HepG2 (cell line): ENCODE measurements at regions not wholly inside any gene's neighbourhood (a gene's known extent, or its start where the extent isn't known, plus 50 kb on each side); places are given as distances from the start of the nearest gene placed in this dataset.

Experiments used
- ATAC-seq: fragments of 200-7000 bp; cut with Tn5 transposase; 3 replicates; pipeline ENCODE4 v1.9.1; 2020; ENCODE audit warnings: mild to moderate bottlenecking, moderate library complexity
- BruUV-seq: library from RNA; stranded (reverse); fragments of 400-500 nt; replicated peaks from 2 replicates; lab custom pipeline; 2021; lab: Mats Ljungman, UMichigan
- CTCF ChIA-PET: fragments of 300-600 bp; formaldehyde crosslinking; extraction: SDS; loops from one replicate; lab custom pipeline; 2021; ENCODE audit warnings: low total read pairs, inconsistent platforms, low intra/inter-chr PET ratio; lab: Yijun Ruan, JAX
- POLR2A ChIA-PET: fragments of 350-600 bp; sonication (Branson Sonifier 250); formaldehyde crosslinking; loops from one replicate; lab custom pipeline; 2020; ENCODE audit warnings: antibody characterized with exemption, inconsistent platforms; lab: Yijun Ruan, JAX
- DNase-seq: peaks from one replicate; pipeline ENCODE4 v3.0.0-alpha.2; 2015; ENCODE audit warnings: low spot score
- FAIRE-seq: peaks from 3 replicates; lab custom pipeline; 2011; peaks lifted over from hg19 to GRCh38; lab: Jason Lieb, UNC
- H2AFZ ChIP-seq: one replicate; pipeline ENCODE4 v1.6.1; 2011; ENCODE audit warnings: low read length, inconsistent platforms
- H3K27ac ChIP-seq: fragments of 300-600 bp; 3 replicates; pipeline ENCODE4 v1.8.0; 2011; ENCODE audit warnings: mixed run types, mild to moderate bottlenecking, mixed read lengths, low read length, inconsistent platforms; ENCODE audit not compliant: insufficient read depth; ENCODE audit errors: extremely low read length
- H3K27me3 ChIP-seq, 2 experiments: fragments of 200-600 bp in 1 of 2; 2 replicates in 1 of 2; 3 replicates in 1 of 2; pipeline versions ENCODE4 v1.6.0 to v1.8.0; 2011; ENCODE audit warnings: low read length in 2 of 2, mild to moderate bottlenecking in 2 of 2, moderate library complexity in 2 of 2, inconsistent platforms in 1 of 2; ENCODE audit not compliant: insufficient read depth in 2 of 2, control insufficient read depth in 1 of 2
- H3K36me3 ChIP-seq, 2 experiments: fragments of 200-600 bp in 1 of 2; replicated peaks in 1 of 2; 2 replicates in 1 of 2; 3 replicates in 1 of 2; pipeline versions ENCODE4 v1.5.1 to v1.8.0; 2011; ENCODE audit warnings: low read length in 2 of 2, inconsistent platforms in 1 of 2; ENCODE audit not compliant: insufficient read depth in 2 of 2, control insufficient read depth in 1 of 2
- H3K4me1 ChIP-seq: 2 replicates; pipeline ENCODE4 v1.5.1; 2012; ENCODE audit warnings: low read length, inconsistent platforms; ENCODE audit not compliant: insufficient read depth
- H3K4me2 ChIP-seq: 2 replicates; pipeline ENCODE4 v1.6.0; 2011; ENCODE audit warnings: low read depth, low read length, inconsistent platforms
- H3K4me3 ChIP-seq, 3 experiments: fragments of 200-600 bp in 1 of 3; sonication (generic), shearing (Covaris generic) in 1 of 3; replicated peaks in 1 of 3; 2 replicates each; pipeline ENCODE4 v1.5.1; 2011 to 2016; ENCODE audit warnings: low read length in 3 of 3, inconsistent platforms in 2 of 3, low read depth in 2 of 3, mild to moderate bottlenecking in 2 of 3, control low read depth in 1 of 3, mixed read lengths in 1 of 3; ENCODE audit not compliant: insufficient read depth in 1 of 3
- H3K79me2 ChIP-seq: one replicate; pipeline ENCODE4 v1.6.1; 2011; ENCODE audit warnings: low read length, inconsistent platforms; ENCODE audit not compliant: insufficient read depth
- H3K9ac ChIP-seq: 2 replicates; pipeline ENCODE4 v1.6.0; 2011; ENCODE audit warnings: mild to moderate bottlenecking, low read depth, low read length, inconsistent platforms; ENCODE audit not compliant: insufficient read depth
- H3K9me3 ChIP-seq: 2 replicates; pipeline ENCODE4 v1.5.1; 2012; ENCODE audit warnings: mild to moderate bottlenecking, low read length
- H4K20me1 ChIP-seq: 2 replicates; pipeline ENCODE4 v1.6.0; 2011; ENCODE audit warnings: inconsistent platforms, mild to moderate bottlenecking, low read length, moderate library complexity; ENCODE audit not compliant: insufficient read depth
- HCFC1 ChIP-seq: fragments of 150-350 bp; IDR thresholded peaks from 2 replicates; pipeline ENCODE4 v1.6.1; 2014; ENCODE audit warnings: low read depth, low read length
- IKZF4 ChIP-seq: sonication (generic); formaldehyde crosslinking; IDR thresholded peaks from 2 replicates; pipeline ENCODE4 v1.5.1; 2020; ENCODE audit warnings: borderline replicate concordance, mild to moderate bottlenecking, low read depth, missing genetic modification reagents; ENCODE audit errors: not compliant biosample characterization
- KLF16 ChIP-seq, 2 experiments: sonication (generic) in 1 of 2; formaldehyde crosslinking in 1 of 2; IDR thresholded peaks; 2 replicates each; pipeline versions ENCODE4 v1.6.1 to v1.8.0; 2016 to 2023; ENCODE audit warnings: missing genetic modification reagents in 2 of 2, missing compliant biosample characterization in 1 of 2
- NCOA5 ChIP-seq: sonication (generic); formaldehyde crosslinking; IDR thresholded peaks from 2 replicates; pipeline ENCODE4 v1.4.0; 2020; ENCODE audit warnings: missing genetic modification reagents
- ZBTB7A ChIP-seq: sonication (generic); formaldehyde crosslinking; IDR thresholded peaks from 2 replicates; pipeline ENCODE4 v1.8.0; 2022; ENCODE audit warnings: mild to moderate bottlenecking, missing genetic modification reagents
- ZSCAN29 ChIP-seq: sonication (generic); formaldehyde crosslinking; conservative IDR thresholded peaks from 2 replicates; pipeline ENCODE4 v1.4.0; 2020; ENCODE audit warnings: mild to moderate bottlenecking, missing genetic modification reagents
- WGBS: methylation state at CpG from one replicate; pipeline ENCODE4 v1.1.6; 2017; ENCODE audit warnings: low lambda C conversion rate; 5-methylcytosine and 5-hydroxymethylcytosine counted together
- in situ Hi-C: cut with HindIII; loops from 2 replicates; pipeline ENCODE4 v1.10.0; 2017; ENCODE audit warnings: low pct_unique_long_range_greater_than_20kb; ENCODE audit not compliant: extremely low pct_ligation_motif_present
- intact Hi-C: fragments of 100-400 bp; cut with micrococcal nuclease; formaldehyde crosslinking; loops from one replicate; pipeline ENCODE4 v1.10.0; 2022; ENCODE audit not compliant: unreplicated experiment
- TF ChIP-seq, protein P1 (sequence below): sonication (generic); formaldehyde crosslinking; IDR thresholded peaks from 2 replicates; pipeline ENCODE4 v1.4.0; 2020; ENCODE audit warnings: missing genetic modification reagents, borderline replicate concordance
- TF ChIP-seq, protein P2 (sequence below): sonication (generic); formaldehyde crosslinking; IDR thresholded peaks from 2 replicates; pipeline ENCODE4 v1.5.0; 2020; ENCODE audit warnings: missing genetic modification reagents, mild to moderate bottlenecking, borderline replicate concordance

DNA sequence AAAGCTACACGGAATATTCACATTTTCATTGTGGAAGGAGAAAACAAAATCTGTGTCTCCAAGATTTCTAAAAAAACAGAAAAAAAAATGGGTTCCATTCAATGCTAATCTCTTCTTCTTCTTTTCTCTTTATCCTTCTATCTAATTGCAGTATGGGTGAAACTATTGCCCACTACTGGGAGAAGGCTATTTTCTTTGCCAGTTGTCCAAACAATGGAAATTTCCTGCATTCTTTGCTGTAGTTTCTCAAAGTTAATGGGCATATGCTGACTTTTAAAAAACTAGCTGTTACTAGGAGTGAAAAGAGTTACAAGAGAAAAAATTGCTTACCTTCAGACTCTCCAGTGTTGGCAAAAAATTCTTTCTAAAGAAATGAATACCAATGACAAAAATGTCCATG, 179.3 kb upstream of the ANKRD28 start:
- Histone ChIP-seq H3K4me3 (no peak overlapping the region), H3K4me2 (no peak overlapping the region), H3K36me3 (no peaks in the 10 kb centered on the region), H3K4me1 (no peaks in the 10 kb centered on the region)
- 0% methylated on average over 1 of the region's 1 CpG for WGBS
- no peak for ATAC-seq
- TF ChIP-seq HCFC1, result no peak
- TF ChIP-seq IKZF4 (CRISPR knock-in tag), result no peak
- no peak for TF ChIP-seq NCOA5 (CRISPR knock-in tag)
- TF ChIP-seq, all 625 proteins: peak for 0
- FAIRE-seq (no peak), DNase-seq (no peak)
- Histone ChIP-seq H3K79me2 (no peaks in the 10 kb centered on the region), H3K27ac (no peak overlapping the region), H3K27me3 (no peaks in the 10 kb centered on the region), H4K20me1 (no peaks in the 10 kb centered on the region), H2AFZ (no peak overlapping the region), H3K9me3 (no peaks in the 10 kb centered on the region), H3K9ac (no peak overlapping the region)
- no TSS peak for BruUV-seq
- intact Hi-C loops, result no loop called here
- CTCF ChIA-PET, result no interaction called here
- in situ Hi-C loops, result no loop called here
- POLR2A ChIA-PET, result no interaction called here

DNA sequence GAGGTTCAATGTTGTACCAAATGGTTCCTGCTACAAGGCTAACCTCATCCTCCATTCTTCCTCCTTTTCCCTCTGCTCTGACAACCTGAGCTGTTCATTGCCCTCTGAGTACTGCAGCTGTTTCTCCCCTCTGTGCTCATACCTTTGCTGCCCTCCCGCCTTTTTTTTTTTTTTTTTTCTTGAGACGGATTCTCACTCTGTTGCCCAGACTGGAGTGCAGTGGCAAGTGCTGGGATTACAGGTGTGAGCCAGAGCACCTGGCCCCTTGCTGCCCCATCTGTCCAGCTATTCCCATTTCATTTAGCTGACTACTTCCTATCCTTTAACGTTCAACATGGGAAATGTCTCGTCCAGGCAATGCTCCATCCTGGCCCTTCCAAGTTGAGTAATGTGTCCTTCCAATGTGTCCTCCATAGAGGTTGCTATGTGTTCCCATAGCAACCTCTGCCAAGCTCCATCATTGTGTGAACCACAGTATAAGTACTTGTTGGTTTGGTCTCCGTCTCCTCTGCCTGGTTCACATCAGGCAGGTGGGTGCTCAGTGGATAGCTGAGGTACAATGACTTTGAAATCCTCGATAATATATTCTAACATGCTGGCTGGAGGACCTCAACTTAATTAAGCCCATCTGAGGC, 179.9 kb upstream of the ANKRD28 start:
- no peak overlapping the region for H3K9ac ChIP-seq
- CTCF ChIA-PET, result no interaction called here
- ATAC-seq (peak; percentile 48; the same call in 1 of the 3 replicates), DNase-seq (no peak), FAIRE-seq (no peak)
- no peaks in the 10 kb centered on the region for H3K4me1 ChIP-seq
- no peak overlapping the region for H3K27ac ChIP-seq
- no peaks in the 10 kb centered on the region for H3K36me3 ChIP-seq
- no peak overlapping the region for H2AFZ ChIP-seq
- H3K9me3 ChIP-seq, result no peaks in the 10 kb centered on the region
- POLR2A ChIA-PET, result no interaction called here
- H3K79me2 ChIP-seq, result no peaks in the 10 kb centered on the region
- in situ Hi-C loops (no loop called here), intact Hi-C loops (no loop called here)
- BruUV-seq, result no TSS peak
- no peaks in the 10 kb centered on the region for H3K27me3 ChIP-seq
- H3K4me3 ChIP-seq, result no peak overlapping the region
- TF ChIP-seq ZSCAN29 (CRISPR knock-in tag), result no peak
- TF ChIP-seq ZBTB7A (CRISPR knock-in tag), result no peak
- TF ChIP-seq, protein P1, sequence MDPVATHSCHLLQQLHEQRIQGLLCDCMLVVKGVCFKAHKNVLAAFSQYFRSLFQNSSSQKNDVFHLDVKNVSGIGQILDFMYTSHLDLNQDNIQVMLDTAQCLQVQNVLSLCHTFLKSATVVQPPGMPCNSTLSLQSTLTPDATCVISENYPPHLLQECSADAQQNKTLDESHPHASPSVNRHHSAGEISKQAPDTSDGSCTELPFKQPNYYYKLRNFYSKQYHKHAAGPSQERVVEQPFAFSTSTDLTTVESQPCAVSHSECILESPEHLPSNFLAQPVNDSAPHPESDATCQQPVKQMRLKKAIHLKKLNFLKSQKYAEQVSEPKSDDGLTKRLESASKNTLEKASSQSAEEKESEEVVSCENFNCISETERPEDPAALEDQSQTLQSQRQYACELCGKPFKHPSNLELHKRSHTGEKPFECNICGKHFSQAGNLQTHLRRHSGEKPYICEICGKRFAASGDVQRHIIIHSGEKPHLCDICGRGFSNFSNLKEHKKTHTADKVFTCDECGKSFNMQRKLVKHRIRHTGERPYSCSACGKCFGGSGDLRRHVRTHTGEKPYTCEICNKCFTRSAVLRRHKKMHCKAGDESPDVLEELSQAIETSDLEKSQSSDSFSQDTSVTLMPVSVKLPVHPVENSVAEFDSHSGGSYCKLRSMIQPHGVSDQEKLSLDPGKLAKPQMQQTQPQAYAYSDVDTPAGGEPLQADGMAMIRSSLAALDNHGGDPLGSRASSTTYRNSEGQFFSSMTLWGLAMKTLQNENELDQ, result no peak
- TF ChIP-seq, protein P2, sequence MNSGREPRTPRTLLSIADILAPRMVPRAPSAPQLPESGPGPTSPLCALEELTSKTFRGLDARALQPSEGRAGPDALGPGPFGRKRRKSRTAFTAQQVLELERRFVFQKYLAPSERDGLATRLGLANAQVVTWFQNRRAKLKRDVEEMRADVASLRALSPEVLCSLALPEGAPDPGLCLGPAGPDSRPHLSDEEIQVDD (CRISPR knock-in tag), result no peak
- no peak for TF ChIP-seq KLF16 (CRISPR knock-in tag; IDR thresholded peaks at IDR 0.05)
- WGBS, result 10% methylated on average over 6 of the region's 6 CpGs
- no peak overlapping the region for H3K4me2 ChIP-seq
- H4K20me1 ChIP-seq, result no peaks in the 10 kb centered on the region
